Mesendoderm (in vitro differentiated cells): ENCODE measurements at regions not wholly inside any gene's neighbourhood (a gene's known extent, or its start where the extent isn't known, plus 50 kb on each side); places are given as distances from the start of the nearest gene placed in this dataset.

ENCODE experiments used
- DNase-seq: peaks from one replicate; pipeline ENCODE4 v3.0.0; 2013
- H2AK5ac ChIP-seq: 2 replicates; pipeline ENCODE4 v1.6.1; 2013; ENCODE audit warnings: low read length, inconsistent platforms
- H2BK120ac ChIP-seq: 2 replicates; pipeline ENCODE4 v1.6.1; 2013; ENCODE audit warnings: low read depth, mild to moderate bottlenecking, low read length, moderate library complexity, mixed read lengths
- H2BK15ac ChIP-seq: replicated peaks from 2 replicates; pipeline ENCODE4 v1.6.1; 2013; ENCODE audit warnings: low read depth, mild to moderate bottlenecking, moderate library complexity
- H2BK5ac ChIP-seq: 2 replicates; pipeline ENCODE4 v1.6.1; 2013; ENCODE audit warnings: low read length, inconsistent platforms
- H3K18ac ChIP-seq: 2 replicates; pipeline ENCODE4 v1.6.1; 2013; ENCODE audit warnings: mild to moderate bottlenecking, low read length, mixed read lengths
- H3K23ac ChIP-seq: one replicate; pipeline ENCODE4 v1.6.1; 2013; ENCODE audit warnings: low read length
- H3K27ac ChIP-seq: 2 replicates; pipeline ENCODE4 v1.5.1; 2013; ENCODE audit warnings: low read depth, mild to moderate bottlenecking, inconsistent platforms, low read length, moderate library complexity
- H3K27me3 ChIP-seq: 2 replicates; pipeline ENCODE4 v1.6.1; 2013; ENCODE audit warnings: low read length, control low read depth, mild to moderate bottlenecking, inconsistent platforms; ENCODE audit not compliant: insufficient read depth, poor library complexity
- H3K36me3 ChIP-seq: 2 replicates; pipeline ENCODE4 v1.6.1; 2013; ENCODE audit warnings: low read length, inconsistent platforms; ENCODE audit not compliant: control insufficient read depth, insufficient read depth
- H3K4ac ChIP-seq: one replicate; pipeline ENCODE4 v1.6.1; 2013; ENCODE audit warnings: low read depth, mild to moderate bottlenecking, low read length, moderate library complexity
- H3K4me1 ChIP-seq: 2 replicates; pipeline ENCODE4 v1.6.1; 2013; ENCODE audit warnings: low read depth, low read length, inconsistent platforms; ENCODE audit not compliant: control insufficient read depth
- H3K4me2 ChIP-seq: 2 replicates; pipeline ENCODE4 v1.6.1; 2013; ENCODE audit warnings: low read length
- H3K4me3 ChIP-seq: 2 replicates; pipeline ENCODE4 v1.5.1; 2013; ENCODE audit warnings: mild to moderate bottlenecking, low read length
- H3K56ac ChIP-seq: one replicate; pipeline ENCODE4 v1.6.1; 2013; ENCODE audit warnings: low read length
- H3K79me1 ChIP-seq: 2 replicates; pipeline ENCODE4 v1.6.1; 2013; ENCODE audit warnings: low read length, inconsistent platforms
- H3K79me2 ChIP-seq: 2 replicates; pipeline ENCODE4 v1.6.1; 2013; ENCODE audit warnings: mild to moderate bottlenecking, low read length; ENCODE audit not compliant: control insufficient read depth, insufficient read depth
- H3K9ac ChIP-seq: 2 replicates; pipeline ENCODE4 v1.6.1; 2013; ENCODE audit warnings: low read length, inconsistent platforms
- H4K5ac ChIP-seq: one replicate; pipeline ENCODE4 v1.6.1; 2013; ENCODE audit warnings: low read length
- H4K8ac ChIP-seq: one replicate; pipeline ENCODE4 v1.6.1; 2013; ENCODE audit warnings: low read depth, mild to moderate bottlenecking, control low read depth, low read length, moderate library complexity
- WGBS: extraction: QIAGEN DNeasy Blood & Tissue Kit; methylation state at CpG from one replicate; pipeline ENCODE4 v1.1.7; 2013; ENCODE audit warnings: low lambda C conversion rate, missing lambda C conversion rate; ENCODE audit not compliant: insufficient coverage; ENCODE audit errors: extremely low coverage; 5-methylcytosine and 5-hydroxymethylcytosine counted together

- Histone ChIP-seq H2BK120ac (no peak overlapping the region), H3K36me3 (no peaks in the 10 kb centered on the region), H3K79me2 (no peaks in the 10 kb centered on the region), H3K18ac (no peak overlapping the region), H3K9ac (no peak overlapping the region), H3K4ac (no peak overlapping the region), H3K27me3 (no peaks in the 10 kb centered on the region), H4K5ac (no peak overlapping the region), H3K79me1 (no peaks in the 10 kb centered on the region), H2BK5ac (no peak overlapping the region), H3K4me2 (no peak overlapping the region), H3K56ac (no peak overlapping the region), H3K4me3 (no peak overlapping the region), H3K27ac (no peak overlapping the region), H2AK5ac (no peak overlapping the region), H4K8ac (no peak overlapping the region), H2BK15ac (no peak overlapping the region), H3K23ac (no peak overlapping the region), H3K4me1 (no peaks in the 10 kb centered on the region)
- no CpG with 5 or more reads among the region's 5 CpGs for WGBS
- no peak for DNase-seq
Observed at GRCh38 chr3:124097362-124098131, 105.6 kb upstream of the ROPN1 start.

GRCh38 chr3:124101643-124102042 is 109.7 kb upstream of the ROPN1 start:
- no peak overlapping the region for H3K18ac ChIP-seq
- no peak overlapping the region for H3K56ac ChIP-seq
- no peak overlapping the region for H3K4me2 ChIP-seq
- DNase-seq, result no peak
- WGBS, result no CpG with 5 or more reads among the region's 2 CpGs
- no peaks in the 10 kb centered on the region for H3K79me2 ChIP-seq
- H2AK5ac ChIP-seq, result no peak overlapping the region
- H3K9ac ChIP-seq, result no peak overlapping the region
- H2BK5ac ChIP-seq, result no peak overlapping the region
- no peak overlapping the region for H3K4me3 ChIP-seq
- H3K23ac ChIP-seq, result no peak overlapping the region
- no peak overlapping the region for H3K4ac ChIP-seq
- no peak overlapping the region for H4K8ac ChIP-seq
- H4K5ac ChIP-seq, result no peak overlapping the region
- no peak overlapping the region for H2BK120ac ChIP-seq
- no peaks in the 10 kb centered on the region for H3K27me3 ChIP-seq
- no peaks in the 10 kb centered on the region for H3K79me1 ChIP-seq
- H3K27ac ChIP-seq, result no peak overlapping the region
- no peaks in the 10 kb centered on the region for H3K4me1 ChIP-seq
- no peak overlapping the region for H2BK15ac ChIP-seq
- no peaks in the 10 kb centered on the region for H3K36me3 ChIP-seq

- H3K36me3 ChIP-seq, result no peaks in the 10 kb centered on the region
- H3K56ac ChIP-seq, result no peak overlapping the region
- H3K27me3 ChIP-seq, result no peaks in the 10 kb centered on the region
- no peak overlapping the region for H3K27ac ChIP-seq
- H3K4me2 ChIP-seq, result no peak overlapping the region
- no peak overlapping the region for H3K4me3 ChIP-seq
- H3K79me1 ChIP-seq, result no peaks in the 10 kb centered on the region
- H2BK120ac ChIP-seq, result no peak overlapping the region
- WGBS, result no CpG with 5 or more reads among the region's 4 CpGs
- no peak overlapping the region for H2AK5ac ChIP-seq
- H4K5ac ChIP-seq, result no peak overlapping the region
- no peak overlapping the region for H2BK5ac ChIP-seq
- H2BK15ac ChIP-seq, result no peak overlapping the region
- no peak overlapping the region for H3K9ac ChIP-seq
- no peaks in the 10 kb centered on the region for H3K4me1 ChIP-seq
- no peak overlapping the region for H3K18ac ChIP-seq
- H3K23ac ChIP-seq, result no peak overlapping the region
- no peaks in the 10 kb centered on the region for H3K79me2 ChIP-seq
- no peak for DNase-seq
- no peak overlapping the region for H4K8ac ChIP-seq
- H3K4ac ChIP-seq, result no peak overlapping the region
Observed at GRCh38 chr3:124107104-124107890, 115.4 kb upstream of the ROPN1 start.

DNA sequence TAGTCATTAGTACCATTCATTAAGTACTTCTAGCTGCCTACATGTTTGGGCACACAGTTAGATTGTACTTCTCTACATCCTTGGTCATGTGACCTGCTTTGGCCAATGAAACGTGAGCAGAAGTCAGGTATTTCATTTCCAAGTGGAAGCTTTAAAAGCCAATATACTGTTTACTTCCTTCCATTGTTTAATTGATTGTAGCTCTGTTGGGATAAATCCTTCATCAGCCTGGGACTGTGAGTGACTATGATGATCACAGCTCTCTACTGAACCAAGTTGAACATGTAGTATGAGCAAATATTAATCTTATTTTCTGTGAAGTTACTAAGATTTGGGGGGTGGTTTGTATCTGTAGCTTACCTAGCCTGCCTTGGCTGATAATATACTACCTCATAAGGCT is 116.5 kb upstream of the ROPN1 start:
- no peak overlapping the region for H3K56ac ChIP-seq
- no peak overlapping the region for H2AK5ac ChIP-seq
- H3K27ac ChIP-seq, result no peak overlapping the region
- H3K36me3 ChIP-seq, result no peaks in the 10 kb centered on the region
- no peaks in the 10 kb centered on the region for H3K27me3 ChIP-seq
- H3K23ac ChIP-seq, result no peak overlapping the region
- H3K79me1 ChIP-seq, result no peaks in the 10 kb centered on the region
- no peak overlapping the region for H2BK120ac ChIP-seq
- no peak overlapping the region for H3K4me3 ChIP-seq
- H3K4me1 ChIP-seq, result no peaks in the 10 kb centered on the region
- no peak overlapping the region for H3K18ac ChIP-seq
- no peak overlapping the region for H3K4ac ChIP-seq
- no peak overlapping the region for H2BK15ac ChIP-seq
- H3K79me2 ChIP-seq, result no peaks in the 10 kb centered on the region
- no peak overlapping the region for H4K5ac ChIP-seq
- no peak overlapping the region for H3K4me2 ChIP-seq
- no peak overlapping the region for H2BK5ac ChIP-seq
- no peak overlapping the region for H3K9ac ChIP-seq
- no CpG with 5 or more reads among the region's 1 CpG for WGBS
- DNase-seq, result no peak
- no peak overlapping the region for H4K8ac ChIP-seq

GRCh38 chr3:124113485-124113884 is 121.6 kb upstream of the ROPN1 start:
- no peak overlapping the region for H2BK120ac ChIP-seq
- no peak overlapping the region for H3K56ac ChIP-seq
- H3K27me3 ChIP-seq, result no peaks in the 10 kb centered on the region
- no peak overlapping the region for H3K4me2 ChIP-seq
- H3K27ac ChIP-seq, result no peak overlapping the region
- no peak overlapping the region for H4K8ac ChIP-seq
- H3K4me1 ChIP-seq, result no peaks in the 10 kb centered on the region
- no peak overlapping the region for H2BK15ac ChIP-seq
- no peaks in the 10 kb centered on the region for H3K79me2 ChIP-seq
- no peak overlapping the region for H3K9ac ChIP-seq
- no peak overlapping the region for H3K18ac ChIP-seq
- H3K23ac ChIP-seq, result no peak overlapping the region
- H3K4me3 ChIP-seq, result no peak overlapping the region
- H2BK5ac ChIP-seq, result no peak overlapping the region
- H3K36me3 ChIP-seq, result no peaks in the 10 kb centered on the region
- no peak overlapping the region for H3K4ac ChIP-seq
- no CpG with 5 or more reads among the region's 5 CpGs for WGBS
- H3K79me1 ChIP-seq, result no peaks in the 10 kb centered on the region
- no peak overlapping the region for H4K5ac ChIP-seq
- DNase-seq, result no peak
- H2AK5ac ChIP-seq, result no peak overlapping the region
